ENCODE measurements at regions not wholly inside any gene's neighbourhood (a gene's known extent, or its start where the extent isn't known, plus 50 kb on each side); places are given as distances from the start of the nearest gene placed in this dataset.

DNA sequence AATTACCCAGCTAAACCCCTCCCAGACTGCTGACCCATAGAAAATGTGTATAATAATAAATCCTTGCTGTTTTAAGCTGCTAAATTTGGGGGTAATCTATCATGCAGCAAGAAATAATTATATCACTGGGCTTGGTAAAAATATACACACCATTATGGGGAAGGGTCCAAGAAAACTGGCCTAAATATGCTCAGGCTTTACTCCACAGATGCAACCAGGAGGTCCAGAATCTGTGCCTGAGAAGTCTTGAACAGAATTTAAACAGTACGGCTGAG is 102.5 kb upstream of the SLC44A1 start:
- Histone ChIP-seq H2AFZ (ENCODE audit: low read depth, low read length) (peak overlapping the region; percentile 83), H4K20me1 (ENCODE audit: insufficient read depth, low read length) (no peaks in the 10 kb centered on the region), H3K79me2 (ENCODE audit: low read length) (no peaks in the 10 kb centered on the region), H3K27me3 (ENCODE audit: low read depth, low read length) (peaks cover 10% of the 10 kb centered on the region; the same call in 1 of the 2 replicates), H3K4me3 (ENCODE audit: low read length) (no peak overlapping the region), H3K27ac (ENCODE audit: low read length) (no peak overlapping the region), H3K4me1 (ENCODE audit: low read length) (peaks cover 16% of the 10 kb centered on the region), H3K36me3 (replicated peaks; ENCODE audit: low read depth, low read length) (no peaks in the 10 kb centered on the region), H3K9ac (ENCODE audit: low read length) (peak overlapping the region; percentile 12; the same call in 1 of the 2 replicates), H3K4me2 (ENCODE audit: low read length) (peak overlapping the region; percentile 56), H3K9me3 (ENCODE audit: insufficient read depth, low read length) (no peaks in the 10 kb centered on the region)
- TF ChIP-seq, protein P1, sequence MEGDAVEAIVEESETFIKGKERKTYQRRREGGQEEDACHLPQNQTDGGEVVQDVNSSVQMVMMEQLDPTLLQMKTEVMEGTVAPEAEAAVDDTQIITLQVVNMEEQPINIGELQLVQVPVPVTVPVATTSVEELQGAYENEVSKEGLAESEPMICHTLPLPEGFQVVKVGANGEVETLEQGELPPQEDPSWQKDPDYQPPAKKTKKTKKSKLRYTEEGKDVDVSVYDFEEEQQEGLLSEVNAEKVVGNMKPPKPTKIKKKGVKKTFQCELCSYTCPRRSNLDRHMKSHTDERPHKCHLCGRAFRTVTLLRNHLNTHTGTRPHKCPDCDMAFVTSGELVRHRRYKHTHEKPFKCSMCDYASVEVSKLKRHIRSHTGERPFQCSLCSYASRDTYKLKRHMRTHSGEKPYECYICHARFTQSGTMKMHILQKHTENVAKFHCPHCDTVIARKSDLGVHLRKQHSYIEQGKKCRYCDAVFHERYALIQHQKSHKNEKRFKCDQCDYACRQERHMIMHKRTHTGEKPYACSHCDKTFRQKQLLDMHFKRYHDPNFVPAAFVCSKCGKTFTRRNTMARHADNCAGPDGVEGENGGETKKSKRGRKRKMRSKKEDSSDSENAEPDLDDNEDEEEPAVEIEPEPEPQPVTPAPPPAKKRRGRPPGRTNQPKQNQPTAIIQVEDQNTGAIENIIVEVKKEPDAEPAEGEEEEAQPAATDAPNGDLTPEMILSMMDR (IDR thresholded peaks at IDR 0.05; ENCODE audit: low read depth, low read length) = no peak
- TF ChIP-seq EZH2phosphoT487 (IDR thresholded peaks at IDR 0.05; ENCODE audit: low read depth) = no peak

GRCh38 chr9:105142406-105143135 is 101.9 kb upstream of the SLC44A1 start:
- H3K27me3 ChIP-seq (ENCODE audit: low read depth, low read length) = peaks cover 10% of the 10 kb centered on the region; the same call in 1 of the 2 replicates
- no peaks in the 10 kb centered on the region for H3K9me3 ChIP-seq (ENCODE audit: insufficient read depth, low read length)
- H3K4me3 ChIP-seq (ENCODE audit: low read length) = no peak overlapping the region
- no peak overlapping the region for H3K9ac ChIP-seq (ENCODE audit: low read length)
- peaks cover 16% of the 10 kb centered on the region for H3K4me1 ChIP-seq (ENCODE audit: low read length)
- H4K20me1 ChIP-seq (ENCODE audit: insufficient read depth, low read length) = no peaks in the 10 kb centered on the region
- H3K4me2 ChIP-seq (ENCODE audit: low read length) = no peak overlapping the region
- TF ChIP-seq EZH2phosphoT487 (IDR thresholded peaks at IDR 0.05; ENCODE audit: low read depth) = no peak
- TF ChIP-seq, protein P1 (IDR thresholded peaks at IDR 0.05; ENCODE audit: low read depth, low read length) = no peak
- no peaks in the 10 kb centered on the region for H3K79me2 ChIP-seq (ENCODE audit: low read length)
- H3K27ac ChIP-seq (ENCODE audit: low read length) = no peak overlapping the region
- no peak overlapping the region for H2AFZ ChIP-seq (ENCODE audit: low read depth, low read length)
- H3K36me3 ChIP-seq (replicated peaks; ENCODE audit: low read depth, low read length) = no peaks in the 10 kb centered on the region

DNA sequence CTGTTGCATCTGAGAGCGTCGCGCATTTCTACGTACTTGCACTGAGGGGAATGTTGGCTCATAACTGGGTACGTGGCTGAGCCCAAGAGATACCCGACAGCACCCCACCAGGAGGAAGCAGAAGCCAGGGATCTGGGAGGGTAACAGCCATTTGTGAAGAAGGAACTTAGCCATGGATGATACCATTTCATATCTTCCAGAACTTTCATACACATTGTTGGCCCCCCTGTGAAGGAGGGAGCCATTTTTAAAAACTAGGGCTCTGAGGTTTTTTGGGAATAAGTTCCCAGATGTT is 101.4 kb upstream of the SLC44A1 start:
- no peaks in the 10 kb centered on the region for H4K20me1 ChIP-seq (ENCODE audit: insufficient read depth, low read length)
- H3K9ac ChIP-seq (ENCODE audit: low read length) = no peak overlapping the region
- H3K27me3 ChIP-seq (ENCODE audit: low read depth, low read length) = peaks cover 10% of the 10 kb centered on the region; the same call in 1 of the 2 replicates
- no peak for TF ChIP-seq EZH2phosphoT487 (IDR thresholded peaks at IDR 0.05; ENCODE audit: low read depth)
- TF ChIP-seq, protein P1 (IDR thresholded peaks at IDR 0.05; ENCODE audit: low read depth, low read length) = no peak
- H3K4me1 ChIP-seq (ENCODE audit: low read length) = peaks cover 16% of the 10 kb centered on the region
- H3K4me3 ChIP-seq (ENCODE audit: low read length) = no peak overlapping the region
- H3K9me3 ChIP-seq (ENCODE audit: insufficient read depth, low read length) = no peaks in the 10 kb centered on the region
- no peak overlapping the region for H3K27ac ChIP-seq (ENCODE audit: low read length)
- H2AFZ ChIP-seq (ENCODE audit: low read depth, low read length) = no peak overlapping the region
- H3K36me3 ChIP-seq (replicated peaks; ENCODE audit: low read depth, low read length) = no peaks in the 10 kb centered on the region
- H3K79me2 ChIP-seq (ENCODE audit: low read length) = no peaks in the 10 kb centered on the region
- H3K4me2 ChIP-seq (ENCODE audit: low read length) = no peak overlapping the region

- TF ChIP-seq, protein P1 (IDR thresholded peaks at IDR 0.05; ENCODE audit: low read depth, low read length) = no peak
- no peak for TF ChIP-seq EZH2phosphoT487 (IDR thresholded peaks at IDR 0.05; ENCODE audit: low read depth)
- no peaks in the 10 kb centered on the region for H3K36me3 ChIP-seq (replicated peaks; ENCODE audit: low read depth, low read length)
- H3K9ac ChIP-seq (ENCODE audit: low read length) = no peak overlapping the region
- H3K9me3 ChIP-seq (ENCODE audit: insufficient read depth, low read length) = no peaks in the 10 kb centered on the region
- H3K4me1 ChIP-seq (ENCODE audit: low read length) = peaks cover 16% of the 10 kb centered on the region
- no peaks in the 10 kb centered on the region for H4K20me1 ChIP-seq (ENCODE audit: insufficient read depth, low read length)
- no peak overlapping the region for H2AFZ ChIP-seq (ENCODE audit: low read depth, low read length)
- no peak overlapping the region for H3K4me3 ChIP-seq (ENCODE audit: low read length)
- H3K27me3 ChIP-seq (ENCODE audit: low read depth, low read length) = peaks cover 10% of the 10 kb centered on the region; the same call in 1 of the 2 replicates
- no peaks in the 10 kb centered on the region for H3K79me2 ChIP-seq (ENCODE audit: low read length)
- no peak overlapping the region for H3K27ac ChIP-seq (ENCODE audit: low read length)
- no peak overlapping the region for H3K4me2 ChIP-seq (ENCODE audit: low read length)
Observed at GRCh38 chr9:105144076-105144475, 100.4 kb upstream of the SLC44A1 start.
